Loucy (cell line): ENCODE measurements at regions not wholly inside any gene's neighbourhood (a gene's known extent, or its start where the extent isn't known, plus 50 kb on each side); places are given as distances from the start of the nearest gene placed in this dataset.

ENCODE experiments used
- H2AFZ ChIP-seq: fragments of 200-600 bp; sonication (generic); 2 replicates; pipeline ENCODE4 v1.6.0; 2016; ENCODE audit warnings: antibody characterized with exemption, mild to moderate bottlenecking, low read length, moderate library complexity
- H3F3A ChIP-seq: fragments of 200-600 bp; 2 replicates; pipeline ENCODE4 v1.6.0; 2016; ENCODE audit warnings: antibody characterized with exemption, low read depth, mild to moderate bottlenecking
- H3K27me3 ChIP-seq: fragments of 200-600 bp; sonication (generic); 2 replicates; pipeline ENCODE4 v1.6.1; 2014; ENCODE audit warnings: low read length, mild to moderate bottlenecking; ENCODE audit not compliant: insufficient read depth, poor library complexity, severe bottlenecking
- H3K36me3 ChIP-seq: fragments of 200-600 bp; sonication (generic); 2 replicates; pipeline ENCODE4 v1.6.1; 2016; ENCODE audit warnings: low read length; ENCODE audit not compliant: insufficient read depth
- H3K4me1 ChIP-seq: fragments of 200-600 bp; sonication (generic); 2 replicates; pipeline ENCODE4 v1.5.1; 2014; ENCODE audit warnings: low read length, mild to moderate bottlenecking; ENCODE audit not compliant: insufficient read depth, poor library complexity, severe bottlenecking
- H3K4me2 ChIP-seq: fragments of 200-600 bp; sonication (generic); 2 replicates; pipeline ENCODE4 v1.6.0; 2014; ENCODE audit warnings: antibody characterized with exemption, low read length, low read depth, mild to moderate bottlenecking; ENCODE audit not compliant: poor library complexity, severe bottlenecking
- H3K4me3 ChIP-seq: fragments of 200-600 bp; sonication (generic); 2 replicates; pipeline ENCODE4 v1.5.1; 2014; ENCODE audit warnings: low read length, mild to moderate bottlenecking, mixed read lengths; ENCODE audit not compliant: poor library complexity, severe bottlenecking
- H3K79me2 ChIP-seq: fragments of 200-600 bp; sonication (generic); 2 replicates; pipeline ENCODE4 v1.6.1; 2014; ENCODE audit warnings: low read length; ENCODE audit not compliant: insufficient read depth
- H3K9ac ChIP-seq: fragments of 200-600 bp; sonication (generic); 2 replicates; pipeline ENCODE4 v1.6.0; 2014; ENCODE audit warnings: mild to moderate bottlenecking, low read depth, low read length, moderate library complexity; ENCODE audit not compliant: poor library complexity, severe bottlenecking
- H3K9me2 ChIP-seq: fragments of 200-600 bp; sonication (generic); replicated peaks from 2 replicates; pipeline ENCODE4 v1.6.1; 2016; ENCODE audit warnings: low read depth, low read length, mixed read lengths
- H3K9me3 ChIP-seq: fragments of 200-600 bp; sonication (generic); 2 replicates; pipeline ENCODE4 v1.6.1; 2014; ENCODE audit warnings: mild to moderate bottlenecking, antibody characterized with exemption, low read length, low read depth; ENCODE audit not compliant: insufficient read depth
- H4K20me1 ChIP-seq: fragments of 200-600 bp; sonication (generic); 2 replicates; pipeline ENCODE4 v1.6.0; 2014; ENCODE audit warnings: antibody characterized with exemption, low read length, mild to moderate bottlenecking; ENCODE audit not compliant: insufficient read depth, poor library complexity, severe bottlenecking
- EZH2phosphoT487 ChIP-seq: fragments of 200-600 bp; IDR thresholded peaks from 2 replicates; pipeline ENCODE4 v1.6.1; 2018; ENCODE audit warnings: antibody characterized with exemption, mild to moderate bottlenecking, moderate library complexity, borderline replicate concordance
- TF ChIP-seq, protein P1 (sequence below): fragments of 200-600 bp; sonication (generic); conservative IDR thresholded peaks from 2 replicates; pipeline ENCODE4 v1.5.1; 2014; ENCODE audit warnings: mild to moderate bottlenecking, antibody characterized with exemption, low read length

DNA sequence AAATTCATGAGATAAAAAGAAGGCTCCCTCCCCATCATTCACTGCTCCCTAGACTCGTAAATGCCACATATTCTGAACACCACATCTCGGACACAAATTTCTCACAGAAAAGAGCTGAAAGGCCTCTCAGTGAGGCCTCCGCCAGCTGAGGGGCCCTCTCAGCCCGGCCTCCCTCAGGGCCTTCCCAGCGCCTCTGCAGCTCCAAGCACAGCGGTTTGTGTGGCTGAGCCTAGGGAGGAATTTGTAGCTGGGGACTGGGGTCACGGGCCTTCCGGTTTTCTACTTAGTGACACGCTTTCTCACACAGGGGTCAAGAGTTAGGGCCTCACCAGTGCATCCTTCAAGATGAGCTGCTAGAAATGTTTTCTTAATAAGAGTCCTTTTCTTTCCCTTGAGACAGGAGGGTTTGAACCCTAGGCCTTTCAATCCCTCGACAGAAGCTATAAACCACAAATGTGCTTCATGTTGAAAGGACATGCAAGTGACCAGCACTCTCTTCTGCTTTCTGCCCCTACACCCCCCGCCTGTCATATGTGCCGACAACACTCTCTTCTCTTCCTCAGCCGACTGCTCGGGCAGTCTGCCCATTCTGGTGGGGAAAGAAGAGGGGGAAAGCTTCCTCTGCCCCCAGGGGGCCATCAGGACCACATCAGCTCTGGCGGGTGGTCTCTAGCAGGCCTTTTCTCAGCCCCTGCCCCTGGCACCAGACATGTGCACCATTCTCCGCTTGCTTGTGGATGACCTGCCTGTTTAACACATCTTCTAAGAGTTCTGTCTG, 104.9 kb downstream of the CHIC2 start:
- H4K20me1 ChIP-seq = no peaks in the 10 kb centered on the region
- H3K4me3 ChIP-seq = no peak overlapping the region
- no peak overlapping the region for H3K4me2 ChIP-seq
- H3K4me1 ChIP-seq = no peaks in the 10 kb centered on the region
- H3K9me3 ChIP-seq = no peaks in the 10 kb centered on the region
- H3K79me2 ChIP-seq = no peaks in the 10 kb centered on the region
- no peaks in the 10 kb centered on the region for H3K27me3 ChIP-seq
- TF ChIP-seq EZH2phosphoT487 = no peak
- TF ChIP-seq, protein P1, sequence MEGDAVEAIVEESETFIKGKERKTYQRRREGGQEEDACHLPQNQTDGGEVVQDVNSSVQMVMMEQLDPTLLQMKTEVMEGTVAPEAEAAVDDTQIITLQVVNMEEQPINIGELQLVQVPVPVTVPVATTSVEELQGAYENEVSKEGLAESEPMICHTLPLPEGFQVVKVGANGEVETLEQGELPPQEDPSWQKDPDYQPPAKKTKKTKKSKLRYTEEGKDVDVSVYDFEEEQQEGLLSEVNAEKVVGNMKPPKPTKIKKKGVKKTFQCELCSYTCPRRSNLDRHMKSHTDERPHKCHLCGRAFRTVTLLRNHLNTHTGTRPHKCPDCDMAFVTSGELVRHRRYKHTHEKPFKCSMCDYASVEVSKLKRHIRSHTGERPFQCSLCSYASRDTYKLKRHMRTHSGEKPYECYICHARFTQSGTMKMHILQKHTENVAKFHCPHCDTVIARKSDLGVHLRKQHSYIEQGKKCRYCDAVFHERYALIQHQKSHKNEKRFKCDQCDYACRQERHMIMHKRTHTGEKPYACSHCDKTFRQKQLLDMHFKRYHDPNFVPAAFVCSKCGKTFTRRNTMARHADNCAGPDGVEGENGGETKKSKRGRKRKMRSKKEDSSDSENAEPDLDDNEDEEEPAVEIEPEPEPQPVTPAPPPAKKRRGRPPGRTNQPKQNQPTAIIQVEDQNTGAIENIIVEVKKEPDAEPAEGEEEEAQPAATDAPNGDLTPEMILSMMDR = no peak
- H3F3A ChIP-seq = no peaks in the 10 kb centered on the region
- no peak overlapping the region for H2AFZ ChIP-seq
- H3K36me3 ChIP-seq = no peaks in the 10 kb centered on the region
- no peaks in the 10 kb centered on the region for H3K9me2 ChIP-seq
- no peak overlapping the region for H3K9ac ChIP-seq

DNA sequence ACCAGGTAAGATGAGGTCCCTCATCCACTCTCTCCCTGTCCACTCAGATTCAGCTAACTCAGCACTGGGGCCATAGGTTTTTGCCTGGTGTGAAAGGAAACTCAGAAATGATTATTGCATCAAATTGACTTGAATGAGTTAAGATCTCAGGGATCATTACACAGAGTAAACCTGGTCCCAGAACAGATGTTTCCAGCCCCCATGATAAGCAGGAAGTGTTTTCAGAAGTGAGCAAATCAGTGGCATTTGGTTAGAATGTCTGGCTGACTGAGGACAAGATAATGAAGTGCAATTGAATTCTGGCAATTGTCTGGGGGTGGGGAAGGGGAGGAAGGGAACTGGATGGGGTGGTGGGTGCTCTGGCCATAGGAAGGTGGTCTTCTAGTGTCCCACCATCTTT, 108.0 kb downstream of the CHIC2 start:
- Histone ChIP-seq H3K4me2 (no peak overlapping the region), H3K9me2 (no peaks in the 10 kb centered on the region), H3K4me3 (no peak overlapping the region), H3K36me3 (no peaks in the 10 kb centered on the region), H3K9me3 (no peaks in the 10 kb centered on the region), H4K20me1 (no peaks in the 10 kb centered on the region), H3K79me2 (no peaks in the 10 kb centered on the region), H3K9ac (no peak overlapping the region), H3K27me3 (no peaks in the 10 kb centered on the region), H2AFZ (no peak overlapping the region), H3F3A (no peaks in the 10 kb centered on the region), H3K4me1 (no peaks in the 10 kb centered on the region)
- TF ChIP-seq, protein P1 = no peak
- no peak for TF ChIP-seq EZH2phosphoT487

DNA sequence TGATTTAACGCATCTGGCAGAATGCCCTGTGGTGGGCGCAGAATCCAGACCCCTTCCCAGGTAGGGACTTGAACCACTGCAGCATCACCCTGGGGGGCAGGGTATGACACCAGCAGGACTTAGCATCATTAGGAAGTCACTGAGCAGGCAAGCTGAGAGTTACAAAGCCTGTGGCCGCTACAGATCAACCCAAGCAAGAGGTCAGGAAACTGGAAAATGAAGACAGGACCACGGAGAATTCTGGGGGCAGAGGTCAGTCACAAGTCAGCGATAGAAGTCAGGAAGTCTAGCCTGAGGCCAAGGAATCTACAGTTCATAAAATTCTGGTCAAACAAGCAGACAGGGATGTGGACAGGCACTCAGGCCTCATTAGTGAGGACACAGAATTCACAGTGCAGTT, 108.4 kb downstream of the CHIC2 start:
- Histone ChIP-seq H3K9ac (no peak overlapping the region), H4K20me1 (no peaks in the 10 kb centered on the region), H3K9me2 (no peaks in the 10 kb centered on the region), H3K4me1 (no peaks in the 10 kb centered on the region), H3K4me2 (no peak overlapping the region), H3K79me2 (no peaks in the 10 kb centered on the region), H3K27me3 (no peaks in the 10 kb centered on the region), H3F3A (no peaks in the 10 kb centered on the region), H3K4me3 (no peak overlapping the region), H3K9me3 (no peaks in the 10 kb centered on the region), H3K36me3 (no peaks in the 10 kb centered on the region), H2AFZ (no peak overlapping the region)
- TF ChIP-seq, protein P1 = no peak
- TF ChIP-seq EZH2phosphoT487 = no peak
